Muscle layer of duodenum (tissue), 2 donors: ENCODE measurements at regions not wholly inside any gene's neighbourhood (a gene's known extent, or its start where the extent isn't known, plus 50 kb on each side); places are given as distances from the start of the nearest gene placed in this dataset.

ENCODE experiments used
- H3K27ac ChIP-seq: one replicate; pipeline ENCODE4 v1.7.0; 2013; ENCODE audit warnings: mild to moderate bottlenecking, low read length
- H3K27me3 ChIP-seq: one replicate; pipeline ENCODE4 v1.7.0; 2013; ENCODE audit warnings: low read depth, mild to moderate bottlenecking, control low read depth, low read length
- H3K36me3 ChIP-seq, 2 donors: one replicate each; pipeline ENCODE4 v1.7.0; 2013; ENCODE audit warnings: low read length in 2 of 2, control low read depth in 1 of 2, mild to moderate bottlenecking in 1 of 2; ENCODE audit not compliant: insufficient read depth in 2 of 2, control insufficient read depth in 1 of 2
- H3K4me1 ChIP-seq, 2 donors: one replicate each; pipeline ENCODE4 v1.7.0; 2013; ENCODE audit warnings: low read length in 2 of 2, mild to moderate bottlenecking in 2 of 2, control low read depth in 1 of 2, moderate library complexity in 1 of 2; ENCODE audit not compliant: insufficient read depth in 2 of 2, control insufficient read depth in 1 of 2
- H3K4me3 ChIP-seq, 2 donors: one replicate each; pipeline ENCODE4 v1.7.0; 2013; ENCODE audit warnings: low read length in 2 of 2, low read depth in 1 of 2, mild to moderate bottlenecking in 1 of 2
- H3K9me3 ChIP-seq, 2 donors: one replicate each; pipeline ENCODE4 v1.7.0; 2013; ENCODE audit warnings: low read length in 2 of 2, control low read depth in 1 of 2, mild to moderate bottlenecking in 1 of 2; ENCODE audit not compliant: control insufficient read depth in 1 of 2
- donor health status: healthy.

- Histone ChIP-seq H3K9me3 (peaks cover 3 to 21% of the 10 kb centered on the region in 2 donors), H3K27me3 (no peaks in the 10 kb centered on the region), H3K36me3 (no peaks in the 10 kb centered on the region), H3K27ac (no peak overlapping the region), H3K4me1 (peaks cover 0 to 5% of the 10 kb centered on the region in 2 donors), H3K4me3 (no peak overlapping the region)
Observed at GRCh38 chr16:54843424-54843750, 87.3 kb upstream of the IRX5 start.

- H3K27ac ChIP-seq, result no peak overlapping the region
- no peaks in the 10 kb centered on the region for H3K27me3 ChIP-seq
- H3K36me3 ChIP-seq, result no peaks in the 10 kb centered on the region
- no peak overlapping the region for H3K4me3 ChIP-seq
- peaks cover 3 to 21% of the 10 kb centered on the region in 2 donors for H3K9me3 ChIP-seq
- H3K4me1 ChIP-seq, result peaks cover 0 to 5% of the 10 kb centered on the region in 2 donors
Observed at GRCh38 chr16:54842743-54843423, 87.8 kb upstream of the IRX5 start.

DNA sequence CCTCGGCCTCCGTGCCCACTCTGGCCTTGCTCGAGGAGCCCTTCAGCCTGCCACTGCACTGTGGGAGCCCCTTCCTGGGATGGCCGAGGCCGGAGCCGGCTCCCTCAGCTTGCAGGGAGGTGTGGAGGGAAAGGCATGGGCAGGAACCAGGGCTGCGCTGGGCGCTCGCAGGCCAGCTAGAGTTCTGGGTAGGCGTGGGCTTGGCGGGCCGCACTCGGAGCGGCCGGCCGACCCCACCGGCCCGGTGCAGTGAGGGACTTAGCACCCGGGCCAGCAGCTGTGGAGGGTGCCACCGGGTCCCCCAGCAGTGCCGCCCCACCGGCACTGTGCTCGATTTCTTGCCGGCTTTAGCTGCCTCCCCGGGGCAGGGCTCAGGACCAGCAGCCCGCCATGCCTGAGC, 101.0 kb upstream of the IRX5 start:
- Histone ChIP-seq H3K4me3 (no peak overlapping the region), H3K27me3 (no peaks in the 10 kb centered on the region), H3K9me3 (peaks cover 0 to 12% of the 10 kb centered on the region in 2 donors), H3K27ac (no peak overlapping the region), H3K36me3 (no peaks in the 10 kb centered on the region), H3K4me1 (no peaks in the 10 kb centered on the region)

GRCh38 chr16:54822892-54823291, 107.8 kb upstream of the IRX5 start:
- no peaks in the 10 kb centered on the region for H3K9me3 ChIP-seq
- H3K27ac ChIP-seq, result no peak overlapping the region
- H3K36me3 ChIP-seq, result no peaks in the 10 kb centered on the region
- no peak overlapping the region for H3K4me3 ChIP-seq
- H3K4me1 ChIP-seq, result no peaks in the 10 kb centered on the region
- no peaks in the 10 kb centered on the region for H3K27me3 ChIP-seq

- H3K36me3 ChIP-seq, result no peaks in the 10 kb centered on the region
- no peak overlapping the region for H3K4me3 ChIP-seq
- no peaks in the 10 kb centered on the region for H3K9me3 ChIP-seq
- no peak overlapping the region for H3K27ac ChIP-seq
- H3K27me3 ChIP-seq, result no peaks in the 10 kb centered on the region
- H3K4me1 ChIP-seq, result no peaks in the 10 kb centered on the region
Observed at GRCh38 chr16:54822492-54822891, 108.2 kb upstream of the IRX5 start.

DNA sequence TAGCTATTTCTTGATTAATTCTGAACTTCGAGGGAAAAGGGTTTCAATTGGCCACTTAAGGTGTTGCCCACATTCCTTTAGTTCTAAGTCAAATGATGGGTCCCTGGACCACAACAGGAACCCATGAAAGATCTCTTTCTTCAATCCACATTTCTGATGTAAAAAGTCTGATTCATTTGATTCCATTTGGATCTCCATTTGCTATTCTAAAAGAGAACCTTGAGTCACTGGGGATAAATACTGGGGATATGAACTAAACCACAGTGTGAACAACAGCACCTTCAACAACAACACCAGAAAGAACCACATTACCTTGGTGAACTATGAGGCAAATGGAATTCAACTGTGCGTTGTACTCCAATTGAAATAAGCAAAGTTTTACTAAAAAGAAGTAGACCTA, 108.9 kb upstream of the IRX5 start:
- no peak overlapping the region for H3K27ac ChIP-seq
- no peaks in the 10 kb centered on the region for H3K36me3 ChIP-seq
- no peaks in the 10 kb centered on the region for H3K27me3 ChIP-seq
- no peaks in the 10 kb centered on the region for H3K4me1 ChIP-seq
- no peaks in the 10 kb centered on the region for H3K9me3 ChIP-seq
- no peak overlapping the region for H3K4me3 ChIP-seq

DNA sequence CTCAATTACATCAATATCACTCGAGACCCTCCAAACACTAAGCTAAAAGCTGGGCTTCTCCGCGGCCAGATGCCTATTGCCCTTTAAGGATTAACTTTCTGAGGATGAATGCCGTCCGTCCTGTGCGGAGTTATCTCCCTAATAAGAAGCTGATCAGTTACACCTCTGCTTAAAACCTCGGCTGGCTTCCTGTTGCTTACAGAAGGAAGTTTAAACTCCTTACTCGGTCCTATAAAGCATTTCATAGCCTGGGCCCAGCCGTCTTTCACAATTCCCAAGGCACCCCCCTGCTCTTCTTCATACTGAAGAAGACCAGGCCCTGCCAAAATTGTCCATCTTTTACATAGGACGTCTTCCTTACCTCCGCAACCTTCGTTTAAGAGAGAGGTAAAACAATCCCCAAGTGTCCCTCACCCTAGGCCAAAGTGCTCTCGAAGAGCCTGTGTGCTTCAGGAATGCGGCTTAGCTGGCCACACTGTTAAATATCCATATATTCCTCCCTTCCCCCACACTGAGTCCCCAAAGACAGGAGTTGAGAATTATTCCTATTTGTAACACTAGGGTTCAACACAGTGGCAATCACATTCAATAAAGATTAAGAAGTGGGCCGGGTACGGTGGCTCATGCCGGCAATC, 112.6 kb upstream of the IRX5 start:
- H3K27me3 ChIP-seq, result no peaks in the 10 kb centered on the region
- no peaks in the 10 kb centered on the region for H3K36me3 ChIP-seq
- no peak overlapping the region for H3K4me3 ChIP-seq
- H3K27ac ChIP-seq, result no peak overlapping the region
- H3K4me1 ChIP-seq, result no peaks in the 10 kb centered on the region
- H3K9me3 ChIP-seq, result no peaks in the 10 kb centered on the region

DNA sequence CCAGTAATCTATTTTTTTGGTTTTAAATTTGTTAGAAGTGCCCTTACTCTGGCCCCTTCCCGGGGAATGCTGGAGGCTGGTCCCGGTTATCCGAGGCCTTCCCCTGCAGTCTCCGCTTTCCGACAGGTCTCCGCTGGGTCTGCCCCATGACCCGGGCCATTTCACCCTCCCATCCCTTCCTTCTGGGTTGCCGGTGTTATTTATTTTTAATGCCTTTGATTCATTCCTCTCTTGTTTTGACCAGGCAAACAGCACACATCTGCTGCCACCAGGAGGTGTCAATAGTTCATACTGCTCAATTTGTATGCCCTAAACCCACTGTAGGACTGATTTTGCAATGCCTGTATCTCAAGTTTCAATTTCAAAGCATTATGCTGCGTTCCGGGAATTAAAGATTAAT, 113.2 kb upstream of the IRX5 start:
- no peak overlapping the region for H3K27ac ChIP-seq
- H3K4me3 ChIP-seq, result no peak overlapping the region
- no peaks in the 10 kb centered on the region for H3K27me3 ChIP-seq
- H3K4me1 ChIP-seq, result no peaks in the 10 kb centered on the region
- no peaks in the 10 kb centered on the region for H3K36me3 ChIP-seq
- no peaks in the 10 kb centered on the region for H3K9me3 ChIP-seq

- no peak overlapping the region for H3K27ac ChIP-seq
- no peaks in the 10 kb centered on the region for H3K36me3 ChIP-seq
- no peak overlapping the region for H3K4me3 ChIP-seq
- no peaks in the 10 kb centered on the region for H3K9me3 ChIP-seq
- no peaks in the 10 kb centered on the region for H3K27me3 ChIP-seq
- no peaks in the 10 kb centered on the region for H3K4me1 ChIP-seq
Observed at GRCh38 chr16:54816471-54816870, 114.2 kb upstream of the IRX5 start.

DNA sequence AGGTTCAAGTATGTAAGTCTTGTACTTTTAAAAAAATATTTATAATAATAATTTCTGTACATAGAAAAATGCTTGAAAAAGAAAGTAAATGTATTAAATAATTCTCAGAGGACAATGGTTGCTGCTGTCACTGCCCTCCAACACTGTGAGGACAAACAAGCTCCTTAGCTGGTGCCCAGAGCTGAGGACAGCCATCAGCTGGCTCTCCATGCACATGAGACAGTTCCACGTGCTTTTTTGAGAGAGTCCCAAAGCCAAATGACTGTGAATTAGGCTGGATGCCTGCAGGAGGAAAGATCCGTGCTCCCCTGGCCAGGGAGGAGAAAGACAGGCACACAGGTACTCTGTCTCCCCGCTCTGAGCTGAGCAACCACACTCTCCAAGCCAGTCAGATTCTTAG, 115.5 kb upstream of the IRX5 start:
- H3K9me3 ChIP-seq, result no peaks in the 10 kb centered on the region
- H3K36me3 ChIP-seq, result no peaks in the 10 kb centered on the region
- H3K4me1 ChIP-seq, result no peaks in the 10 kb centered on the region
- H3K27ac ChIP-seq, result no peak overlapping the region
- no peaks in the 10 kb centered on the region for H3K27me3 ChIP-seq
- no peak overlapping the region for H3K4me3 ChIP-seq

GRCh38 chr16:54813778-54814177, 116.9 kb upstream of the IRX5 start:
- Histone ChIP-seq H3K9me3 (no peaks in the 10 kb centered on the region), H3K4me3 (no peak overlapping the region), H3K4me1 (no peaks in the 10 kb centered on the region), H3K36me3 (no peaks in the 10 kb centered on the region), H3K27me3 (no peaks in the 10 kb centered on the region), H3K27ac (no peak overlapping the region)

- no peaks in the 10 kb centered on the region for H3K4me1 ChIP-seq
- H3K27ac ChIP-seq, result no peak overlapping the region
- no peaks in the 10 kb centered on the region for H3K9me3 ChIP-seq
- no peaks in the 10 kb centered on the region for H3K36me3 ChIP-seq
- H3K27me3 ChIP-seq, result no peaks in the 10 kb centered on the region
- H3K4me3 ChIP-seq, result no peak overlapping the region
Observed at GRCh38 chr16:54812229-54812628, 118.4 kb upstream of the IRX5 start.
